Endothelial cell of umbilical vein (primary cell): ENCODE measurements at regions not wholly inside any gene's neighbourhood (a gene's known extent, or its start where the extent isn't known, plus 50 kb on each side); places are given as distances from the start of the nearest gene placed in this dataset.

Source experiments
- BruUV-seq: library from RNA; stranded (reverse); fragments of 400-500 nt; replicated peaks from 2 replicates; lab custom pipeline; 2021; lab: Mats Ljungman, UMichigan
- CTCF ChIA-PET: fragments of 300-600, 350-600 bp; sonication (Branson Sonifier 250); formaldehyde crosslinking; loops from one replicate; lab custom pipeline; 2021; ENCODE audit warnings: antibody characterized with exemption, inconsistent platforms; lab: Charles Lee
- POLR2A ChIA-PET: fragments of 300-600, 350-600 bp; sonication (Branson Sonifier 250); formaldehyde crosslinking; loops from one replicate; lab custom pipeline; 2021; ENCODE audit warnings: antibody characterized with exemption, inconsistent platforms; lab: Charles Lee
- DNase-seq: peaks from one replicate; pipeline ENCODE4 v3.0.0-alpha.2; 2011; ENCODE audit warnings: low read depth, low spot score
- FAIRE-seq: peaks from 2 replicates; lab custom pipeline; 2011; peaks lifted over from hg19 to GRCh38; lab: Jason Lieb, UNC
- H2AFZ ChIP-seq: 2 replicates; pipeline ENCODE4 v1.6.0; 2012; ENCODE audit warnings: low read depth, low read length, control low read depth, inconsistent platforms
- H3K27ac ChIP-seq: 2 replicates; pipeline ENCODE4 v1.5.1; 2011; ENCODE audit warnings: low read depth, mild to moderate bottlenecking, control low read depth, low read length, moderate library complexity; ENCODE audit not compliant: insufficient read depth
- H3K27me3 ChIP-seq, 2 experiments: 2 replicates each; pipeline versions ENCODE4 v1.6.0 to v1.6.1; 2011; ENCODE audit warnings: low read length in 2 of 2, mixed read lengths in 1 of 2; ENCODE audit not compliant: control insufficient read depth in 2 of 2, insufficient read depth in 2 of 2
- H3K36me3 ChIP-seq, 2 experiments: 2 replicates in 1 of 2; 3 replicates in 1 of 2; pipeline ENCODE4 v1.5.1; 2011; ENCODE audit warnings: low read length in 2 of 2, mild to moderate bottlenecking in 1 of 2, moderate library complexity in 1 of 2; ENCODE audit not compliant: control insufficient read depth in 2 of 2, insufficient read depth in 2 of 2; ENCODE audit errors: extremely low read depth in 1 of 2
- H3K4me1 ChIP-seq: 3 replicates; pipeline ENCODE4 v1.5.1; 2011; ENCODE audit warnings: mild to moderate bottlenecking, low read length; ENCODE audit not compliant: control insufficient read depth, insufficient read depth; ENCODE audit errors: extremely low read depth
- H3K4me2 ChIP-seq: 2 replicates; pipeline ENCODE4 v1.6.1; 2011; ENCODE audit warnings: low read length, control low read depth, mixed read lengths; ENCODE audit not compliant: insufficient read depth
- H3K4me3 ChIP-seq, 3 experiments: fragments of 200-600 bp in 1 of 3; sonication (generic), shearing (Covaris generic) in 1 of 3; replicated peaks in 1 of 3; 2 replicates each; pipeline ENCODE4 v1.5.1; 2011 to 2016; ENCODE audit warnings: control low read depth in 3 of 3, low read length in 3 of 3, mild to moderate bottlenecking in 2 of 3, inconsistent platforms in 1 of 3, low read depth in 1 of 3, moderate library complexity in 1 of 3; ENCODE audit not compliant: insufficient read depth in 1 of 3
- H3K79me2 ChIP-seq: 2 replicates; pipeline ENCODE4 v1.6.0; 2012; ENCODE audit warnings: low read length, inconsistent platforms; ENCODE audit not compliant: control insufficient read depth, insufficient read depth
- H3K9ac ChIP-seq: replicated peaks from 2 replicates; pipeline ENCODE3; 2011; ENCODE audit warnings: low read length, control low read depth; ENCODE audit not compliant: insufficient read depth; ENCODE audit errors: extremely low read depth
- H3K9me1 ChIP-seq: replicated peaks from 3 replicates; pipeline ENCODE4 v1.6.0; 2011; ENCODE audit warnings: mild to moderate bottlenecking, low read length; ENCODE audit not compliant: control insufficient read depth, insufficient read depth; ENCODE audit errors: extremely low read depth
- H3K9me3 ChIP-seq: replicated peaks from 2 replicates; pipeline ENCODE4 v1.5.1; 2012; ENCODE audit warnings: low read length, inconsistent platforms; ENCODE audit not compliant: control insufficient read depth, insufficient read depth
- H4K20me1 ChIP-seq: replicated peaks from 2 replicates; pipeline ENCODE3; 2011; ENCODE audit warnings: mild to moderate bottlenecking, low read length; ENCODE audit not compliant: control insufficient read depth, insufficient read depth; ENCODE audit errors: extremely low read depth
- CTCF ChIP-seq, 2 donors: IDR thresholded peaks; 1 replicate in 1 of 2; 2 replicates in 1 of 2; pipeline ENCODE4 v1.5.1; 2011; ENCODE audit warnings: low read length in 2 of 2, mild to moderate bottlenecking in 2 of 2, moderate library complexity in 2 of 2, control low read depth in 1 of 2, inconsistent platforms in 1 of 2, low read depth in 1 of 2; ENCODE audit not compliant: insufficient read depth in 1 of 2; ENCODE audit errors: extremely low read depth in 1 of 2
- EZH2 ChIP-seq: IDR thresholded peaks from 2 replicates; pipeline ENCODE4 v1.6.1; 2012; ENCODE audit warnings: borderline replicate concordance, low read depth, mild to moderate bottlenecking, moderate library complexity, low read length, inconsistent platforms; ENCODE audit not compliant: severe bottlenecking
- FOS ChIP-seq: IDR thresholded peaks from 2 replicates; pipeline ENCODE4 v1.6.1; 2011; ENCODE audit warnings: mild to moderate bottlenecking, low read length, moderate library complexity, borderline replicate concordance; ENCODE audit not compliant: insufficient read depth
- GATA2 ChIP-seq: IDR thresholded peaks from 2 replicates; pipeline ENCODE4 v1.7.0; 2011; ENCODE audit warnings: low read depth, mild to moderate bottlenecking, moderate library complexity, mixed read lengths, low read length; ENCODE audit not compliant: insufficient read length, insufficient read depth
- JUN ChIP-seq: IDR thresholded peaks from 2 replicates; pipeline ENCODE4 v1.6.1; 2011; ENCODE audit warnings: borderline replicate concordance, low read depth; ENCODE audit not compliant: insufficient read length, insufficient read depth
- MAX ChIP-seq: IDR thresholded peaks from 2 replicates; pipeline ENCODE4 v1.6.1; 2011; ENCODE audit not compliant: insufficient read depth, insufficient read length
- MYC ChIP-seq: IDR thresholded peaks from one replicate; pipeline ENCODE4 v1.6.1; 2011; ENCODE audit warnings: mild to moderate bottlenecking, low read depth, low read length
- POLR2A ChIP-seq: IDR thresholded peaks from 2 replicates; pipeline ENCODE4 v1.6.1; 2012; ENCODE audit warnings: low read depth, mild to moderate bottlenecking, control low read depth, low read length
- POLR2AphosphoS5 ChIP-seq: IDR thresholded peaks from 2 replicates; pipeline ENCODE4 v1.6.1; 2012; ENCODE audit warnings: low read depth, mild to moderate bottlenecking, control low read depth, low read length, moderate library complexity; ENCODE audit not compliant: insufficient read depth
- dilution Hi-C: fragments of 300-500 bp; cut with MboI; formaldehyde crosslinking; loops from one replicate; pipeline ENCODE4 v1.15.0; 2019; ENCODE audit warnings: low sequenced_read_pairs; ENCODE audit not compliant: extremely low pct_ligation_motif_present
- intact Hi-C: fragments of 100-400 bp; cut with micrococcal nuclease; formaldehyde crosslinking; loops from one replicate; pipeline ENCODE4 v1.10.0; 2022

GRCh38 chr5:57839437-57840079 lies 356.9 kb upstream of the ACTBL2 start:
- Histone ChIP-seq H3K27ac (no peak overlapping the region), H3K27me3 (no peaks in the 10 kb centered on the region), H3K9me3 (no peaks in the 10 kb centered on the region), H3K36me3 (no peaks in the 10 kb centered on the region), H3K4me1 (peaks cover 72% of the 10 kb centered on the region), H3K4me2 (no peak overlapping the region), H3K79me2 (no peaks in the 10 kb centered on the region), H3K9ac (no peak overlapping the region), H2AFZ (peak overlapping the region; percentile 27), H3K9me1 (no peaks in the 10 kb centered on the region), H4K20me1 (no peaks in the 10 kb centered on the region), H3K4me3 (no peak overlapping the region)
- ChIA-PET POLR2A (no interaction called here), CTCF (interaction anchor here (1.5 to 2.9 kb wide), 2 partner anchors 60 to 340 kb away, joined by 3 to 17 read pairs; no protein-coding TSS in a partner anchor)
- no TSS peak for BruUV-seq
- DNase-seq (peak; percentile 21), FAIRE-seq (no peak)
- dilution Hi-C loops, result no loop called here
- no peak for TF ChIP-seq JUN
- TF ChIP-seq EZH2, result no peak
- TF ChIP-seq FOS, result no peak
- no peak for TF ChIP-seq MAX
- TF ChIP-seq MYC, result no peak
- no peak for TF ChIP-seq POLR2AphosphoS5
- TF ChIP-seq POLR2A, result no peak
- TF ChIP-seq GATA2, result no peak
- TF ChIP-seq CTCF (IDR thresholded peaks at IDR 0.05; ENCODE audit: extremely low read depth in 1 of 2, insufficient read depth in 1 of 2, low read depth in 1 of 2, low read length in 2 of 2), result no peak
- intact Hi-C loops, result loop anchor here (2.0 to 5.0 kb wide), 3 partner anchors 187 to 541 kb away; no protein-coding TSS in a partner anchor
